ENCODE measurements at regions not wholly inside any gene's neighbourhood (a gene's known extent, or its start where the extent isn't known, plus 50 kb on each side); places are given as distances from the start of the nearest gene placed in this dataset.

- TF ChIP-seq, protein P1, sequence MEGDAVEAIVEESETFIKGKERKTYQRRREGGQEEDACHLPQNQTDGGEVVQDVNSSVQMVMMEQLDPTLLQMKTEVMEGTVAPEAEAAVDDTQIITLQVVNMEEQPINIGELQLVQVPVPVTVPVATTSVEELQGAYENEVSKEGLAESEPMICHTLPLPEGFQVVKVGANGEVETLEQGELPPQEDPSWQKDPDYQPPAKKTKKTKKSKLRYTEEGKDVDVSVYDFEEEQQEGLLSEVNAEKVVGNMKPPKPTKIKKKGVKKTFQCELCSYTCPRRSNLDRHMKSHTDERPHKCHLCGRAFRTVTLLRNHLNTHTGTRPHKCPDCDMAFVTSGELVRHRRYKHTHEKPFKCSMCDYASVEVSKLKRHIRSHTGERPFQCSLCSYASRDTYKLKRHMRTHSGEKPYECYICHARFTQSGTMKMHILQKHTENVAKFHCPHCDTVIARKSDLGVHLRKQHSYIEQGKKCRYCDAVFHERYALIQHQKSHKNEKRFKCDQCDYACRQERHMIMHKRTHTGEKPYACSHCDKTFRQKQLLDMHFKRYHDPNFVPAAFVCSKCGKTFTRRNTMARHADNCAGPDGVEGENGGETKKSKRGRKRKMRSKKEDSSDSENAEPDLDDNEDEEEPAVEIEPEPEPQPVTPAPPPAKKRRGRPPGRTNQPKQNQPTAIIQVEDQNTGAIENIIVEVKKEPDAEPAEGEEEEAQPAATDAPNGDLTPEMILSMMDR (IDR thresholded peaks at IDR 0.05; ENCODE audit: insufficient read depth in 1 of 2, low read depth in 1 of 2, low read length in 1 of 2, severe bottlenecking in 1 of 2, unreplicated experiment in 1 of 2), result no peak
- Mint-ChIP-seq H3K4me3 (ENCODE audit: unreplicated experiment) (no peak overlapping the region), H3K27ac (ENCODE audit: unreplicated experiment) (no peak overlapping the region), H3K27me3 (ENCODE audit: insufficient read depth, unreplicated experiment) (no peaks in the 10 kb centered on the region), H3K36me3 (ENCODE audit: insufficient read depth, unreplicated experiment) (no peaks in the 10 kb centered on the region), H3K4me1 (ENCODE audit: low read depth, unreplicated experiment) (no peaks in the 10 kb centered on the region), H3K9me3 (ENCODE audit: unreplicated experiment) (no peaks in the 10 kb centered on the region)
- intact Hi-C loops (cut with micrococcal nuclease; ENCODE audit: unreplicated experiment), result no loop called here
- H3K36me3 ChIP-seq (ENCODE audit: control insufficient read depth, insufficient read depth, low read length), result no peaks in the 10 kb centered on the region
- no TSS peak for BruUV-seq (replicated peaks)
- H3K4me3 ChIP-seq (ENCODE audit: low read depth, low read length), result no peak overlapping the region
- H3K9me3 ChIP-seq, result no peaks in the 10 kb centered on the region
- ChIA-PET CTCF (no interaction called here), POLR2A (no interaction called here)
- H3K4me1 ChIP-seq, result no peaks in the 10 kb centered on the region
- H3K27me3 ChIP-seq (replicated peaks; ENCODE audit: control insufficient read depth, insufficient read depth, low read length), result no peaks in the 10 kb centered on the region
- DNase-seq, result no peak
These were observed 356.3 kb upstream of the CDH20 start for GRCh38 chr18:60976976-60977375.

DNA sequence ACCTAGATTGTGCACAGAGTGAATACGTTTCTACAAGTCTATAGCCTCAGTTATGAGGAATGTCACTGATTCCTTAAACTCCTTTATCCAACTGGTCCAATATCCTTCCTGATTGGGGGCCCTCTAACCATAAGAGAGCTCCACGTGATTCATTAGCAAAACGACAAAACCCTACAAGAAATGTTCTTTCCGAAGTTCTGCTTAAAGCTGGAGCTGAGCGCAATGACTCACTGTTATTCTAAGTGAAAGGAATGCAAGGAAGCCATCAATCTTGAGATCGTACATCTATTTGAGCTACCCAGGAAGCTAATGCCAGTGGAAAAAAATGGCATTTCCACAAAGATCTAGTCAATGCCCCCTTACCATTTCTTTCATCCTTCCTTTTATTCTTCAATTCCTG lies 354.9 kb upstream of the CDH20 start:
- no peak for DNase-seq
- H3K27me3 ChIP-seq (replicated peaks; ENCODE audit: control insufficient read depth, insufficient read depth, low read length), result no peaks in the 10 kb centered on the region
- TF ChIP-seq, protein P1 (IDR thresholded peaks at IDR 0.05; ENCODE audit: insufficient read depth in 1 of 2, low read depth in 1 of 2, low read length in 1 of 2, severe bottlenecking in 1 of 2, unreplicated experiment in 1 of 2), result no peak
- no peak overlapping the region for H3K4me3 Mint-ChIP-seq (ENCODE audit: unreplicated experiment)
- H3K9me3 Mint-ChIP-seq (ENCODE audit: unreplicated experiment), result no peaks in the 10 kb centered on the region
- no TSS peak for BruUV-seq (replicated peaks)
- intact Hi-C loops (cut with micrococcal nuclease; ENCODE audit: unreplicated experiment), result no loop called here
- CTCF ChIA-PET, result no interaction called here
- no peaks in the 10 kb centered on the region for H3K36me3 Mint-ChIP-seq (ENCODE audit: insufficient read depth, unreplicated experiment)
- no peaks in the 10 kb centered on the region for H3K27me3 Mint-ChIP-seq (ENCODE audit: insufficient read depth, unreplicated experiment)
- H3K4me1 Mint-ChIP-seq (ENCODE audit: low read depth, unreplicated experiment), result no peaks in the 10 kb centered on the region
- H3K36me3 ChIP-seq (ENCODE audit: control insufficient read depth, insufficient read depth, low read length), result no peaks in the 10 kb centered on the region
- H3K27ac Mint-ChIP-seq (ENCODE audit: unreplicated experiment), result no peak overlapping the region
- H3K4me1 ChIP-seq, result no peaks in the 10 kb centered on the region
- no peaks in the 10 kb centered on the region for H3K9me3 ChIP-seq
- H3K4me3 ChIP-seq (ENCODE audit: low read depth, low read length), result no peak overlapping the region
- POLR2A ChIA-PET, result no interaction called here

GRCh38 chr18:60980422-60981005 lies 352.7 kb upstream of the CDH20 start:
- Histone ChIP-seq H3K36me3 (ENCODE audit: control insufficient read depth, insufficient read depth, low read length) (no peaks in the 10 kb centered on the region), H3K27me3 (replicated peaks; ENCODE audit: control insufficient read depth, insufficient read depth, low read length) (no peaks in the 10 kb centered on the region), H3K4me1 (no peaks in the 10 kb centered on the region), H3K9me3 (no peaks in the 10 kb centered on the region), H3K4me3 (ENCODE audit: low read depth, low read length) (no peak overlapping the region)
- H3K4me1 Mint-ChIP-seq (ENCODE audit: low read depth, unreplicated experiment), result no peaks in the 10 kb centered on the region
- TF ChIP-seq, protein P1 (IDR thresholded peaks at IDR 0.05; ENCODE audit: insufficient read depth in 1 of 2, low read depth in 1 of 2, low read length in 1 of 2, severe bottlenecking in 1 of 2, unreplicated experiment in 1 of 2), result no peak
- H3K27ac Mint-ChIP-seq (ENCODE audit: unreplicated experiment), result no peak overlapping the region
- H3K36me3 Mint-ChIP-seq (ENCODE audit: insufficient read depth, unreplicated experiment), result no peaks in the 10 kb centered on the region
- ChIA-PET CTCF (no interaction called here), POLR2A (no interaction called here)
- no peaks in the 10 kb centered on the region for H3K9me3 Mint-ChIP-seq (ENCODE audit: unreplicated experiment)
- no peaks in the 10 kb centered on the region for H3K27me3 Mint-ChIP-seq (ENCODE audit: insufficient read depth, unreplicated experiment)
- DNase-seq, result no peak
- intact Hi-C loops (cut with micrococcal nuclease; ENCODE audit: unreplicated experiment), result no loop called here
- H3K4me3 Mint-ChIP-seq (ENCODE audit: unreplicated experiment), result no peak overlapping the region
- BruUV-seq (replicated peaks), result no TSS peak

Data from Caco-2 (cell line).